ENCODE measurements at regions not wholly inside any gene's neighbourhood (a gene's known extent, or its start where the extent isn't known, plus 50 kb on each side); places are given as distances from the start of the nearest gene placed in this dataset.
A peak's percentile ranks its signal among the peaks of the same experiment; 100 is the strongest.

- DNase-seq, result no peak
- 86 to 100% (median 93%) methylated on average over 1 of the region's 1 CpG; no CpG with 5 or more reads in 1 of the 5 donors for WGBS, 5 donors
- TF ChIP-seq CTCF (IDR thresholded peaks at IDR 0.05 in 8 of 11, conservative IDR thresholded peaks at IDR 0.05 in 3 of 11), result no peak
- no peak for TF ChIP-seq POLR2AphosphoS5 (IDR thresholded peaks at IDR 0.05)
- no peak for TF ChIP-seq POLR2A (IDR thresholded peaks at IDR 0.05)
Observed at GRCh38 chrX:79281775-79282174, 85.4 kb downstream of the ITM2A start.

GRCh38 chrX:79270401-79270800 lies 96.7 kb downstream of the ITM2A start:
- H3K9me3 ChIP-seq, result no peaks in the 10 kb centered on the region
- 2 to 4% (median 2%) methylated on average over 4 of the region's 4 CpGs for WGBS, 5 donors
- peaks cover 0 to 43% (median 7%) of the 10 kb centered on the region in 6 donors for H3K4me1 ChIP-seq
- H3K27ac ChIP-seq, result peak overlapping the region in 5 of 8 donors; percentile 31 to 65 (median 51)
- intact Hi-C loops (cut with DNase I; ENCODE audit: low total_unique reads), result loop anchor here (10.0 kb wide), 1 partner anchor 716 kb away; no protein-coding TSS in a partner anchor
- no peak overlapping the region for H3K4me3 ChIP-seq
- H3K27me3 ChIP-seq (replicated peaks in 1 of 7), result no peaks in the 10 kb centered on the region
- peak; percentile 89 for DNase-seq
- H3K36me3 ChIP-seq, result no peaks in the 10 kb centered on the region
- no peak for TF ChIP-seq POLR2A (IDR thresholded peaks at IDR 0.05)
- no peak for TF ChIP-seq POLR2AphosphoS5 (IDR thresholded peaks at IDR 0.05)
- peak in 8 of 11 experiments; percentile 30 to 64 (median 58) for TF ChIP-seq CTCF (IDR thresholded peaks at IDR 0.05 in 8 of 11, conservative IDR thresholded peaks at IDR 0.05 in 3 of 11)

More at GRCh38 chrX:79281775-79282174, 85.4 kb downstream of the ITM2A start:
- H3K9me3 ChIP-seq, result peaks cover 0 to 29% (median 7%) of the 10 kb centered on the region in 8 donors
- intact Hi-C loops (cut with DNase I; ENCODE audit: low total_unique reads), result no loop called here
- no peak overlapping the region for H3K27ac ChIP-seq
- no peaks in the 10 kb centered on the region for H3K36me3 ChIP-seq
- H3K27me3 ChIP-seq (replicated peaks in 1 of 7), result no peaks in the 10 kb centered on the region
- no peak overlapping the region for H3K4me3 ChIP-seq
- H3K4me1 ChIP-seq, result no peaks in the 10 kb centered on the region

GRCh38 chrX:79268788-79269187 lies 98.3 kb downstream of the ITM2A start:
- TF ChIP-seq POLR2AphosphoS5 (IDR thresholded peaks at IDR 0.05) (no peak), CTCF (IDR thresholded peaks at IDR 0.05 in 8 of 11, conservative IDR thresholded peaks at IDR 0.05 in 3 of 11) (no peak), POLR2A (IDR thresholded peaks at IDR 0.05) (no peak)
- Histone ChIP-seq H3K27me3 (replicated peaks in 1 of 7) (no peaks in the 10 kb centered on the region), H3K9me3 (no peaks in the 10 kb centered on the region), H3K27ac (peak overlapping the region in 4 of 8 donors; percentile 18 to 61 (median 38)), H3K4me1 (peaks cover 0 to 44% (median 7%) of the 10 kb centered on the region in 6 donors), H3K4me3 (no peak overlapping the region), H3K36me3 (no peaks in the 10 kb centered on the region)
- intact Hi-C loops (cut with DNase I; ENCODE audit: low total_unique reads), result no loop called here
- 50 to 91% (median 75%) methylated on average over 2 of the region's 2 CpGs for WGBS, 5 donors
- DNase-seq, result no peak

- TF ChIP-seq POLR2AphosphoS5 (IDR thresholded peaks at IDR 0.05), result no peak
- no peak for TF ChIP-seq POLR2A (IDR thresholded peaks at IDR 0.05)
- TF ChIP-seq CTCF (IDR thresholded peaks at IDR 0.05 in 8 of 11, conservative IDR thresholded peaks at IDR 0.05 in 3 of 11), result no peak
- intact Hi-C loops (cut with DNase I; ENCODE audit: low total_unique reads), result no loop called here
- no peaks in the 10 kb centered on the region for H3K27me3 ChIP-seq (replicated peaks in 1 of 7)
- H3K36me3 ChIP-seq, result no peaks in the 10 kb centered on the region
- no peak for DNase-seq
- H3K9me3 ChIP-seq, result no peaks in the 10 kb centered on the region
- H3K4me1 ChIP-seq, result peaks cover 0 to 64% (median 10%) of the 10 kb centered on the region in 6 donors
- peak overlapping the region in 4 of 8 donors; percentile 13 to 61 (median 46) for H3K27ac ChIP-seq
- 63 to 86% (median 80%) methylated on average over 6 of the region's 6 CpGs for WGBS, 5 donors
- H3K4me3 ChIP-seq, result no peak overlapping the region
Observed at GRCh38 chrX:79266702-79267101, 100.4 kb downstream of the ITM2A start.

Measured in spleen (tissue), 11 donors.